HG02571 (cell line): ENCODE measurements at regions not wholly inside any gene's neighbourhood (a gene's known extent, or its start where the extent isn't known, plus 50 kb on each side); places are given as distances from the start of the nearest gene placed in this dataset.
"Not testable (repeated sequence)": the region's sequence is repeated elsewhere in the genome, so short reads cannot be mapped to it uniquely, and the experiment has no call there.

Experiments used
- ATAC-seq: cut with Tn5 transposase; IDR thresholded peaks from one replicate; pipeline ENCODE4 v1.9.1; 2021; ENCODE audit warnings: mild to moderate bottlenecking, moderate library complexity; ENCODE audit not compliant: unreplicated experiment

DNA sequence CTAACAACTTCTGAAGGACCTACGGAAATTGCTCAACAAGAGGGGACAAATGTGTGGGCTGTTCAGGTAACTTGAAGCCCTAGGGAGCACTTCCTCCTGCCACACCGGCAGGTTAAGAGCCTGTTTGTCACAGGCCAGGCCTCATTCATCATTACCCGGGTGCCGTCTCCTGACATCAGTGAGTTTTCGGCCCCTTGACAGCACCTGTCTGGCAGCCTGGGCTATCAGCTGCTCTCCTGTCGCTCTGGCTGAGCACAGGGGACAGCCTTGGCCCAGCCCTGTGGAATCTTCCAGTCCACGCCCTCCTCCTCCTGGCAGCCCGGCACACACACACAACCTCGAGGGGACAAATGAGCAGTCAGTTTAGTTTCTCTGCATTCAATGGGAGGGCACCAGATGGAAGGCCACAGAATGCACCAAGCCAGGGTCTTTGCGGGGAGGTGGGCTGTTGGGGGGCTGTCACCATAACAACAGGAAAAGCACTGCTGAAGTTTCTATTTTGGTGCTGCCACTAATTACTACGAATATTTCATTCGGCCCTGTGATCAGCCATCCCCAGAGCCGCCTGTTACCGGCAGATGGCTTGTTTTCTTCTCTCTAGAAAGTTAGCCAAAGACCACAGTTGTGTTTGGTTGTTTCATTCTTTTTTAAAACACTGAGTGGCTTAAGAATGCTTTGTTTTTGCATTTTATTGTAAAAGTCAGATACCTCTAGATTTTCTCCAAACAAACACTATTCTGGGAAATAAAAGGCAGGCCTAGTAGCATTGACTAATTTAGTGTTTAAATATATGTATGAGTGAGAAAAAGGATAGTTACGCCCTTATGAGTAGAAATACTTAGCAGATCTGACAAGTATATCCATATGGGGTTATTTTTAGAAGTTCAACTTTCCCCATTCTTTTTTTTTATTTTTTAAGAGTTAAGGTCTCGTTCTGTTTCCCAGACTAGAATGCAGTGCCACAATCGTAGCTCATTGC is 189.9 kb upstream of the NDUFV2 start:
- ATAC-seq, result no peak

DNA sequence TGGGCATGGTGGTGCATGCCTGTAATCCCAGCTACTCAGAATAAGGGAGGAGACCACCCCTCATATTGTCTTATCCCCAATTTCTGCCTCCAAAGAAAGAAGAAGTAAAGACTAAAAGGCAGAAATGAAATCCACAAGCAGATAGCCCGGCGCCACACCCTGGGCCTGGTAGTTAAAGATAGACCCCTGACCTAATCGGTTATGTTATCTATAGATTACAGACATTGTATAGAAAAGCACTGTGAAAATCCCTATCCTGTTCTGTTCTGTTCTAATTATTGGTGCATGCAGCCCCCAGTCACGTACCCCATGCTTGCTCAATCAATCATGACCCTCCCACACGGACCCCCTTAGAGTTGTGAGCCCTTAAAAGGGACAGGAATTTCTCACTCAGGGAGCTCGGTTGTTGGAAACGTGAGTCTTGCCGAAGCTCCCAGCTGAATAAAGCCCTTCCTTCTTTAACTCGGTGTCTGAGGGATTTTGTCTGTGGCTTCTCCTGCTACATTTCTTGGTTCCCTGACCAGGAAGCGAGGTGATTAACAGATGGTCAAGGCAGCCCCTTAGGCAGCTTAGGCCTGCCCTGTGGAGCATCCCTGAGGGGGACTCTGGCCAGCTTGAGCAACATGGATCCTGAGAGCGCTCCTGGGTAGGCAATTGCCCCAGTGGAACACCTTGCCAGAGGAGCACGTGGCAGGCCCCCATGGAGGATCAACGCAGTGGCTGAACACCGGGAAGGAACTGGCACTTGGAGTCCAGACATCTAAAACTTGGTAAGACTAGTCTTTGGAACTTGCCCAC is 188.7 kb upstream of the NDUFV2 start:
- ATAC-seq, result not testable (repeated sequence)

DNA sequence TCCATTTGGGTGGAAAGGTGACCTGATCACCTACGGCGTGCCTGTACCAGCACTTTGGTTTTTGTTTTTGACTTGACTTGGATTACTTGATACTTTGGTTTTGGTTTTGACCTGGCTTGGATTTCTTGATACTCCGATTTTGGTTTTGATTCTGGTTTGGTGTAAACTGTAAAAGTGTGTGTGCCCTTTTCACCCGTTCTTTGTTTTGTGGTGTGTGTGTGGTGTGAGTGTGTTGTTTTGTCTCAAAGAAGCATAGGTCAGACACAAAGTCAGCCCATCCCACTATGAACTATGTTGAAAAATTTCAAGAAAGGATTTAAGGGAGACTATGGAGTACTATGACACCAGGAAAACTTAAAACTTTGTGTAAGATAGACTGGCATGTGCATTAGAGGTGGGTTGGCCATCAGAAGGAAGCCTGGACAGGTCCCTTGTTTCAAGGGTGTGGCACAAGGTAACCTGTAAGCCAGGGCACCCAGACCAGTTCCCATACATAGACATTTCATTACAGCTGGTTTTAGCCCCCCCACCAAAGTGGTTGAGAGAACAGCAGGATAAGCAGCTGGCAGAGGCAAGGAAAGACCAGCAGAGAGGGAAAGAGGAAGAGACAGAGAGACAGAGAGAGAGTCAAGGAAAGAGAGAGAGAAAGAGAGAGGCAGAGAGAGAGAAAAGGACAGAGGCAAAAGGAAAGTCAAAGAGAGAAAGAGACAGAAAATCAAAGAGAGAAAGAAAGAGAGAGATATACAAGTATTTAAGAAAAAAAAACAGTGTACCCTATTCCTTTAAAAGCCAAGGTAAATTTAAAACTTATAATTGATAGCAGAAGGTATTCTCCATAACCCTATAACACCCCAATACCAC is 187.9 kb upstream of the NDUFV2 start:
- ATAC-seq, result not testable (repeated sequence)

DNA sequence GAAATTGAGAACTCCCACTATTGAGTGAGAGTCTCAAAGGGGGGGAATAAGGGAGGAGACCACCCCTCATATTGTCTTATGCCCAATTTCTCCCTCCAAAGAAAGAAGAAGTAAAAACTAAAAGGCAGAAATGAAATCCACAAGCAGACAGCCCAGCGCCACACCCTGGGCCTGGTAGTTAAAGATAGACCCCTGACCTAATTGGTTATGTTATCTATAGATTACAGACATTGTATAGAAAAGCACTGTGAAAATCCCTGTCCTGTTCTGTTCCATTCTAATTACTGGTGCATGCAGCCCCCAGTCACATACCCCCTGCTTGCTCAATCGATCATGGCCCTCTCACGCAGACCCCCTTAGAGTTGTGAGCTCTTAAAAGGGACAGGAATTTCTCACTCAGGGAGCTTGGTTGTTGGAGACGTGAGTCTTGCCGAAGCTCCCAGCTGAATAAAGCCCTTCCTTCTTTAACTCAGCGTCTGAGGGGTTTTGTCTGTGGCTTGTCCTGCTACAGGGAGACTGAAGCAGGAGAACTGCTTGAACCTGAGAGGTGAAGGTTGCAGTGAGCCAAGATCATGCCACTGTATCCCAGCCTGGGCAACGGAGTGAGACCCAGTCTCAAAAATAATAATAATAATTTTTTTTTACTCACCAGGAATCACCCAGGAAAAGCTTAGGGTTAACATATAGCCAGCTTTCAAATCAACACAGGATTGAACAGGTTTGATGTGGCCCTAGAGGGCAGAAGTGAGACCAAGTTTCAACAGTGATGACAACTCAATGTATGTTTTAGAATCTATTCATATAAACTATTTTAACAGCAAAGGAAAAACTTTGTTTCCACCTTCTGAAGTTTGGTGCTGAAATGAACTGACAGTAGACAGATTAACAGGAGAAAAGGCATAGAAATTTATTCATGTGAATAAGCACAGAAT is 181.4 kb upstream of the NDUFV2 start:
- ATAC-seq, result not testable (repeated sequence)

DNA sequence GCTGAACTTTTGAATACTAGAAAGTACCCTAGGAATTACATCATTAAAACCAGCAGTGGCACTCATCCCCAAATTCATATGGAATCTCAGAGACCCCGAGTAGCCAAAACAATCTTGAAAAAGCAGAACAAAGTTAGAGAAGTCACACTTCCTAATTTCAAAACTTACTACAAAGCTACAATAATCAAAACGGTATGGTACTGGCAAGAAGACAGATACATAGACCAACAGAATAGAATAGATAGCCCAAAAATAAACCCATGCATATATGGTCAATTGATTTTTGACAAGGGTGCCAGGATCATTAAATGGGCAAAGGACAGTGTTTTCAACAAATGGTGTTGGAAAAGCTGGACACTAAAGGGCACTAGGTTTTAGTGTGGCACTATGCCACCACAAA is 176.0 kb upstream of the NDUFV2 start:
- no peak for ATAC-seq

DNA sequence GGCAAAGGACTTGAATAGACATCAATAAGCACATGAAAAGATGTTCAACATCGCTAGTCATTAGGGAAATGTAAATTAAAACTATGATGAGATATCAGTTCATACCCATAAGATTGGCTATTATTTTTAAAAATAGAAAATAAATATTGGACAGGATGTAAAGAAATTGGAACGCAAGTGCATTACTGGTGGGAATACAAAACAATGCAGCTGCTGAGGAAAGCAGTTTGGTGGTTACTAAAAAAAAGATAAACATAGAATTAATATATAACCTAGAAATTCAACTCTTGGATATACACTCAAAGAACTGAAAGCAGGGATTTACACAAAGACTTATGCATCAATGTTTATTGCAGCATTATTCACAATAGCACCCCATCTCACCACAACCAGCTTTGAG is 174.5 kb upstream of the NDUFV2 start:
- no peak for ATAC-seq

DNA sequence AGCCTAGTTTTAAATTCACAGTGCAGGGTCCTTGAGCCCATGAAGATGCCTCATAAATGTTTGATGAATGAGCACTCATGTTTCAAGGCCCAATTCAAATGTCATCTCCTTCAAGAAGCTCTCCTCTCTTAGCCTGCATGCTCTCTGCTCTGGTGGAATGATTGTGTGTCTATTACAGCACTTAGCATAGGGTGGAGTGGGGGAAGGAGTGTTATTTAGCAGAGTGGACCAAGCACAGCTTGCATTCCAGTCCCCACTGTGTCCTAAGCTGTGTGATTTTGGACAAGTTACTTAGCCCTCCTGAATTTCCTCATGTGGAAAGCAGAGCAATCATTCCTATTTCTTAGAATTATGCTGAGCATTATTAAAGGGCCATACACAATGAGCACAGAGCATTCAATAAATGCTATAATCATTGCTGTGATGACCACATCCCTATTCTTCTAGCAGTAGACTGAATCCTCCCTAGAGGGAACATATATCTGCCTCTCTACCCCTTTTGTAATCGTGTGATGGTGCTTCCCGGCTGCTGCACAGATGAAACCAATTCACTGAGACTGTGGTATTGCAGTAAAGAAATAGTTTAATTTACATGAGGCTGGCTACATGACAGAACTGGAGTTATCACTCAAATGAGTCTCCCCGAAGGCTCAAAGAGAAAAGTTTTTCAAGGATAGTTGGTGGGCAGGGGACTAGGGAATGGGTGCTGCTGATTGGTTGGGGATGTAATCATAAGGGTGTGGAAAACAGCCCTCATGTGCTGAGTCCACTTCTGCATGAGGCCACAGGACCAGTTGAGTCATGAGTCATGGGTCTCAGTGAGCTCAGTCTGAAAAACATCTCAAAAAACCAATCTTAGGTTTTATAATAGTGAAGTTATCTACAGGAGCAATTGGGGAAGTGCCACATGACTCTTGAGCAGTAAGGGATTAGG is 173.4 kb upstream of the NDUFV2 start:
- no peak for ATAC-seq

DNA sequence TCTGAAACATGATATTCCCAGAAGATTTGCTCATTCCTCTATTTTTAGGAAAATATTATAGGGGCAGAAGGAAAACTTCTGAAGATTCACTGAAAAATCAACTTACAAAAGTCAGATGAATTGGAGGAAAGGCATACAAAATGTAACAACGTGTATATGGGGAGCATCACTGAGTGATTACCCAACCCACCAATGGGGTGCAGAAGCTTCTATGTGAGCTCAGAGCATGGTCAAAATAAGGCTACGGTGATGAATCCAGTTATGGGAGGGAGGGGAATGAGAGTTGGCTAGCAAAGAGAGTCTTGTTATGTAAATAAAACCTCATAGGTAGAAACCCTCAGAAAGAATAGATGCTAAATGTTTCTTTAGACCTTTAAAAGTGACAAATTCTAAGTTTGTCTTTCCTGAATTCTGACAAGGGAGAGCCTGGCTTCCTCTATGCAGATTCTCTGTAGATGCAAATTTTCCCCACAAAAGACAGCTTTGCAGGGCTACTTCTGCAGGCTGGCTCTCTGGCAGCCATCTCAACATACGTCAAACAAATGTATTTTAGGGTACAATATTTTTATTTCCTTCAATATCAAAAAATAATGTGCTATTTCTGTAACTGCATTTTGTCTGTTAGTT is 171.4 kb upstream of the NDUFV2 start:
- ATAC-seq, result no peak

DNA sequence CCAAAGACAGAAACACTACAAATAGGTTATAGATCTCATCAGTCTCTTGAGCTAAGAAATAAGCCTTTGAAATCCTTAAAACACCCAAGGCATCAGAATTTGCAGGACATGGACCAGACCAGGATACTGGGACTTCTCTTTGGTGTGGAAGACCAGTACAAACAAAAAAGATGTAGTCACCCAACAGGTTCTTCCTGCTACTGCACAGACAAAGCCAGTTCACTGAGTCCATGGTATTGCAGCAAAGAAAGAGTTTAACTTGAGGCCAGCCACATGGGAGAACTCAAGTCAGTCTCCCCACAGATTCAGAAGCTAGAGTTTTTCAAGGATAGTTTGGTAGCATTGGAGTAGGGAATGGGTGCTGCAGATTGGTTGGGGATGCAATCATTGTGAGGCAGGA is 169.6 kb upstream of the NDUFV2 start:
- no peak for ATAC-seq

DNA sequence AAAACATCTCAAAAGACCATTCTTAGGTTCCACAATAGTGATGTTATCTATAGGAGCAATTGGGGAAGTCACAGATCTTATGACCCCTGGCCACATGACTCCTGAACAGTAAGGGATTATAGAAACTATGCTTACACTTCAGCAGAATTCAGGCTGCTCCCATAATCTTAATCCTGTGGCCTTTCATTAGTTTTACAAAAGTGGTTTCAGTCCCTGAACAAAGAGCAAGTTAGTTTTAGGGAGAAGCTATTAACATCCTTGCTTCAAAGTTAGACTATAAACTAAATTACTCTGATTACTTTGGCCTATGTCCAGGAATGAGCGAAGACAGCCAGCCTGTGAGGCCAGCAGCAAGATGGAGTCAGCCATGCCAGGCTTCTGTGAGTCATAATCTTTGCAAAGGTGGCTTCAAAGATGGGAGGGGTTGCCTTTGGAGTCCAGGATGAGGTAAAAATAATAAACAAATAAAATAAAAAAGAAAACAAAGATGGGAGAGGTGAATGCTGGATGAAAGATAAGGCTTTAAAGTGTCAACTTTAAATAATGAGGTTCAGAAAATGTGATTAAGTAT is 168.7 kb upstream of the NDUFV2 start:
- ATAC-seq, result no peak

DNA sequence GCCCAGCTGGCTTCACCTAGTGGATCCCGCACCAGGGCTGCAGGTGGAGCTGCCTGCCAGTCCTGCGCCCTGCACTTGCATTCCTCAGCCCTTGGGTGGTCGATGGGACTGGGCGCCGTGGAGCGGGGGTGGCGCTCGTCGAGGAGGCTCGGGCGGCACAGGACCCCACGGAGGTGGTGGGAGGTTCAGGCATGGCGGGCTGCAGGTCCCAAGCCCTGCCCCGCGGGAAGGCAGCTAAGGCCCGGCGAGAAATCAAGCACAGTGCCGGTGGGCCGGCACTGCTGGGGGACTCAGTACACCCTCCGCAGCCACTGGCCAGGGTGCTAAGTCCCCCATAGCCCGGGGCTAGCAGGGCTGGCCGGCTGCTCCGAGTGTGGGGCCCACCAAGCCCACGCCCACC is 167.2 kb upstream of the NDUFV2 start:
- ATAC-seq, result not testable (repeated sequence)

DNA sequence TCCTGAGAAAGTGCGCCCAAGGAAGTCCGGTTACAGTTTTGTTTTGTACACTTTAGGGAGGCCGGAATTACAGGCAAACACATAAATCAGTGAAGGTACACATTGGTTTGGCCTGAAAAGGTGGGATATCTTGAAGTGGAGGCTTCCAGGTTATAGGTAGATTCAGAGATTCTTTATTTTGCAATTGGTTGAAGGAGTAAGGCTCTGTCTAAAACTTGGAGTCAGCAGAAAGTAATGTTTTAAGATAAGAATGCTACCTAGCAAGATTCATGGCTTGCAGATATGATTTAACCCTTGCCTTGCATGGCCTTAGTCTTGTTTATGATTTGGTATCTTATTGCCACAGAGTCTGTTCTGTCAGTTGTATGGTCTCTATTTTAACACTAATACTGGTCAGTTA is 165.9 kb upstream of the NDUFV2 start:
- ATAC-seq, result no peak

DNA sequence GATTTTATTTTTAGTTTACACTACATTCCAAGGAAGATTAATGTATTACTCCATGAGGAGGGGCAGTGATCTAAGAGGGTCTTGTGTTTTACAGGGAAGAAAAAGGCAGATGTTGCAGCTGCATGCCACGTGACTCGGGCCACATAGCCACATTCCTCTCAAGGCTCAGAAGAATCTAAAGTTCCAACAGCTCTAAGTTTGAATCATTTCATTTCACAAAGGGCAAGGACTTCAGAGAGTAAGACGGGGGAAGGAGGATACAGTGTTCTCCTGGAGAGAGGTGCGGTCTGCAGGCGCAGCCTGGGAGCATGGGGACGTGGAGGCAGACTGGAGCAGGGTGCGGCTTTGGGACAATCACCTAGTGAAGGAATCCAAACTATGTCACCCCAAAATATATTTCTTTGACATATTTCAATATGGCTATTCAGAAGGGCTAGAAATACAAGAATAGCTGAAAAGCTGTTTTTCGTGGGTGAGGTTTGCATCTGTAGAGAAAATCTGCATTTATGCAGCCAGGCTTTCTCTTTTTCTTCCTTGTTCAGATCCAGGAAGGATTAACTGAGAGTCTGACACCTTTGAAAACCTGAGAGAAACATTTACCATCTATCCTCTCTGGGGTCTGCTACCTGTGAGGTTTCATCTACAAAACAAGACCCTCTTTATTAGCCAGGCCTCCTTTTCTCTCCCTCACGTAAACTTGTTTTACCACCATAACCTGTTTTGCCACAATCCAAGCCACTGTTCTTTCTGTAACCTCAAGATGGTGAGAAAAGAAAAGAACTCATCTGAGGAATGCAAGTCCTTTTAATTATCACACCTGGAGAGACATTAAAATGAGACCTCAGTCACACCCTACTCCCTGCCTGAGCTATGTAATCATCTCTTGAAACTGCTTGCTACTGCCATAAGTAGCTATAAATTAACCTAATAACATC is 165.1 kb upstream of the NDUFV2 start:
- no peak for ATAC-seq

DNA sequence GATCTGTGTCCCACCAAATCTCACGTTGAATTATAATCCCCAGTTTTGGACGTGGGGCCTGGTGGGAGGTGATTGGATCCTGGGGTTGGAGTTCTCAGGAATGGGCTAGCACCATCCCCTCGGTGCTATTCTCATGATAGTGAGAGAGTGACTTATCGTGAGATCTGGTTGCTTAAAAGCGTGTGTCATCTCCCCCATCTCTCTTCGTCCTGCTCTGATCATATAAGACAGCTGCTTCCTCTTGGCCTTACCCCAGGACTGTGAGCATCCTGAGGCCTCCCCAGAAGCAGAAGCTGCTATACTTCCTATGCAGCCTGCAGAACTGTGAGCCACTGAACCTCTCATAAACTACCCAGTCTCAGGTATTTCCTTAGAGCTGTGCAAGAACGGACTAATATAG is 163.7 kb upstream of the NDUFV2 start:
- no peak for ATAC-seq

DNA sequence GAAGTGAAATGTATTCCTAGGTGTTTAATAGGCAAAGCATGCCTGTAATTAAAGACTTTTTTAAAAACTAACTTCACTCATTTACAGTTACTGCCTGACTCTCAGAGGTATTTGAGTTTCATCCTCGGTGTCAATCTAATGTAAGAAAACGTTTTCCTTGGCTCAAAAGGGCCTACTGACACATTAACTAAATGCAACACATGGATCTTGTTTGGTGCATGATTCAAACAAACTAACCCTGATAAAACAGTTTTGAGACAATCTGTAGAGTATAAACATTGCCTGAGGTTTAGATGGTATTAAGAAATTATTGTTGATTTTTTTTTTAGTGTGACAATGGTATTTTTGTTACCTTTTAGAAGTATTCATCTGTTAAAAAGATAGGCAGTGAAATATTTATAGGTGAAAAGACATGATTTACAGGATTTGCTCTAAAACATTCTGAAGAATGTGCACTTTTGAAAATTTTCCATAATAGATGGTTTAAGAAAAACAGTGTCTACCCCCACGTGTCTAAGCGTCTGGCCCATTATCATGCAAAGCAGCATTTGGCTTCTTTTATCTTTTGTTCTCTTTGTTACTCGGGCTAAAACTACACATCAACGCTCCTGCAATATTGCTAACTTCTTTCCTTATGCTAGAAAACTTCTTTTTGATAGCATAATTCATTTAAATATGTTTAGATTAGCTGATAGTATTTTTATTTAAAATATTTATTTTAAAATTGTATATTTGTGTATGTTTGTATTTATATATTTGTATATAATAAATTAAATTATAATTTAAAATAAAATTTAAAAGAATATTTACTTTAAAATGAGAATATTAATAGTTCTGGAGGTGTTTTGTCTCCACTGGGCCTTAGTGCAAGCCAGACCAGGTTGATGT is 160.2 kb upstream of the NDUFV2 start:
- no peak for ATAC-seq
